ENCODE measurements at regions not wholly inside any gene's neighbourhood (a gene's known extent, or its start where the extent isn't known, plus 50 kb on each side); places are given as distances from the start of the nearest gene placed in this dataset.
"Not testable (repeated sequence)": the region's sequence is repeated elsewhere in the genome, so short reads cannot be mapped to it uniquely, and the experiment has no call there.

- Histone ChIP-seq H3K4me3 (no peak overlapping the region), H3K36me3 (no peaks in the 10 kb centered on the region), H3K27ac (no peak overlapping the region), H3K9me3 (no peaks in the 10 kb centered on the region), H3K4me1 (no peaks in the 10 kb centered on the region), H3K27me3 (no peaks in the 10 kb centered on the region)
- DNase-seq: no peak
- intact Hi-C loops (cut with DNase I): no loop called here
- TF ChIP-seq POLR2A (IDR thresholded peaks at IDR 0.05) (no peak), EP300 (IDR thresholded peaks at IDR 0.05) (no peak), CTCF (IDR thresholded peaks at IDR 0.05) (no peak), POLR2AphosphoS5 (IDR thresholded peaks at IDR 0.05) (no peak)
- 61 to 78% methylated on average over 3 of the region's 3 CpGs for WGBS, 2 donors
These were observed 168.4 kb upstream of the NPY2R start for GRCh38 chr4:155040031-155040430.

GRCh38 chr4:155042014-155042413 lies 166.4 kb upstream of the NPY2R start:
- no peak for DNase-seq
- Histone ChIP-seq H3K4me1 (no peaks in the 10 kb centered on the region), H3K9me3 (no peaks in the 10 kb centered on the region), H3K27ac (no peak overlapping the region), H3K4me3 (no peak overlapping the region), H3K36me3 (no peaks in the 10 kb centered on the region), H3K27me3 (no peaks in the 10 kb centered on the region)
- no peak for TF ChIP-seq EP300 (IDR thresholded peaks at IDR 0.05)
- TF ChIP-seq CTCF (IDR thresholded peaks at IDR 0.05): no peak
- TF ChIP-seq POLR2A (IDR thresholded peaks at IDR 0.05): no peak
- no peak for TF ChIP-seq POLR2AphosphoS5 (IDR thresholded peaks at IDR 0.05)
- intact Hi-C loops (cut with DNase I): no loop called here
- 11 to 42% methylated on average over 2 of the region's 2 CpGs for WGBS, 2 donors

GRCh38 chr4:155044251-155044650 lies 164.2 kb upstream of the NPY2R start:
- intact Hi-C loops (cut with DNase I); DNase-seq; H3K4me3 ChIP-seq; H3K36me3 ChIP-seq; H3K27me3 ChIP-seq; H3K9me3 ChIP-seq; H3K4me1 ChIP-seq; H3K27ac ChIP-seq: not testable (repeated sequence)
- WGBS, 2 donors: 95 to 97% methylated on average over 22 of the region's 22 CpGs

GRCh38 chr4:155047755-155048154 lies 160.7 kb upstream of the NPY2R start:
- no peaks in the 10 kb centered on the region for H3K9me3 ChIP-seq
- no peak for TF ChIP-seq POLR2AphosphoS5 (IDR thresholded peaks at IDR 0.05)
- no peak for TF ChIP-seq CTCF (IDR thresholded peaks at IDR 0.05)
- TF ChIP-seq POLR2A (IDR thresholded peaks at IDR 0.05): no peak
- no peak for TF ChIP-seq EP300 (IDR thresholded peaks at IDR 0.05)
- no peaks in the 10 kb centered on the region for H3K36me3 ChIP-seq
- no peaks in the 10 kb centered on the region for H3K4me1 ChIP-seq
- DNase-seq: no peak
- intact Hi-C loops (cut with DNase I): no loop called here
- 86 to 88% methylated on average over 2 of the region's 2 CpGs for WGBS, 2 donors
- no peak overlapping the region for H3K4me3 ChIP-seq
- H3K27ac ChIP-seq: no peak overlapping the region
- no peaks in the 10 kb centered on the region for H3K27me3 ChIP-seq

- H3K27ac ChIP-seq; H3K9me3 ChIP-seq; H3K4me3 ChIP-seq; H3K36me3 ChIP-seq; intact Hi-C loops (cut with DNase I); DNase-seq; H3K4me1 ChIP-seq; H3K27me3 ChIP-seq: not testable (repeated sequence)
- WGBS, 2 donors: 72 to 76% methylated on average over 1 of the region's 1 CpG
These were observed 154.4 kb upstream of the NPY2R start for GRCh38 chr4:155054042-155054441.

- WGBS, 2 donors: 92 to 95% methylated on average over 2 of the region's 2 CpGs
- DNase-seq: no peak
- intact Hi-C loops (cut with DNase I): no loop called here
These were observed 148.0 kb upstream of the NPY2R start for GRCh38 chr4:155060419-155060818.

More at GRCh38 chr4:155060419-155060818, 148.0 kb upstream of the NPY2R start:
- H3K27ac ChIP-seq: no peak overlapping the region
- H3K27me3 ChIP-seq: no peaks in the 10 kb centered on the region
- TF ChIP-seq EP300 (IDR thresholded peaks at IDR 0.05): no peak
- no peak for TF ChIP-seq POLR2AphosphoS5 (IDR thresholded peaks at IDR 0.05)
- TF ChIP-seq POLR2A (IDR thresholded peaks at IDR 0.05): no peak
- no peak for TF ChIP-seq CTCF (IDR thresholded peaks at IDR 0.05)
- no peak overlapping the region for H3K4me3 ChIP-seq
- H3K36me3 ChIP-seq: no peaks in the 10 kb centered on the region
- H3K4me1 ChIP-seq: no peaks in the 10 kb centered on the region
- no peaks in the 10 kb centered on the region for H3K9me3 ChIP-seq
